Skeletal muscle tissue (tissue), 3 donors: ENCODE measurements at regions not wholly inside any gene's neighbourhood (a gene's known extent, or its start where the extent isn't known, plus 50 kb on each side); places are given as distances from the start of the nearest gene placed in this dataset.

Experiments used
- H3K27ac ChIP-seq: one replicate; pipeline ENCODE4 v1.7.0; 2013; ENCODE audit warnings: mild to moderate bottlenecking, low read depth, low read length, inconsistent platforms
- H3K27me3 ChIP-seq, 3 donors: one replicate each; pipeline ENCODE4 v1.7.0; 2013; ENCODE audit warnings: low read length in 3 of 3; ENCODE audit not compliant: control insufficient read depth in 3 of 3, insufficient read depth in 3 of 3
- H3K36me3 ChIP-seq, 3 donors: one replicate each; pipeline ENCODE4 v1.7.0; 2013; ENCODE audit warnings: low read length in 3 of 3; ENCODE audit not compliant: control insufficient read depth in 3 of 3, insufficient read depth in 3 of 3
- H3K4me1 ChIP-seq, 3 donors: one replicate each; pipeline ENCODE4 v1.7.0; 2013; ENCODE audit warnings: low read length in 3 of 3, mild to moderate bottlenecking in 3 of 3; ENCODE audit not compliant: control insufficient read depth in 3 of 3, insufficient read depth in 3 of 3
- H3K4me3 ChIP-seq, 3 donors: one replicate each; pipeline ENCODE4 v1.7.0; 2013; ENCODE audit warnings: low read length in 3 of 3
- H3K9ac ChIP-seq, 3 donors: one replicate each; pipeline ENCODE4 v1.7.0; 2013; ENCODE audit warnings: low read length in 3 of 3, mild to moderate bottlenecking in 3 of 3, moderate library complexity in 2 of 3, low read depth in 1 of 3
- H3K9me3 ChIP-seq, 3 donors: one replicate each; pipeline ENCODE4 v1.7.0; 2013; ENCODE audit warnings: low read length in 3 of 3; ENCODE audit not compliant: control insufficient read depth in 3 of 3
- donor health status: Osteomylitis.

DNA sequence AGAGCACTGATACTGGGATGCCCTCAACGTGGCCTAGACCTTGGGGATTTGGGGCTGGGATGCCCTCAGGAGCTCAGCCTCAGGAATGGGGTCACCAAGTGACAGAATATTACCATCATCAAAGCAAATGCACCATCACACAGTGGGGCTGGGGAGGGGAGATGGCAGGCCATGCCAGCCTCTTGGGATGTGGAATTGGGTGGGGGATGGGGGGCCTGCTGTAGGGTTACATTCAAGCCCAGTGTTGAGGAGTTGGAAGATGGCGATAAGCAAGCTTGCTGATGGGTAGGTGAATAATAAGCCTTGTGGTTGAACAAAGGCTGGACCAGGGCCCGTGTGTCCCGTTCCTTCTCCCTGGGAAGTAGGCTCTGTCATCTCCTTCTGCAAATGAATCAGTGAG lies 69.1 kb upstream of the GPR12 start:
- no peak overlapping the region for H3K4me3 ChIP-seq
- H3K4me1 ChIP-seq, result no peaks in the 10 kb centered on the region
- no peaks in the 10 kb centered on the region for H3K36me3 ChIP-seq
- peaks cover 0 to 5% (median 0%) of the 10 kb centered on the region in 3 donors for H3K27me3 ChIP-seq
- no peak overlapping the region for H3K9ac ChIP-seq
- H3K27ac ChIP-seq, result no peak overlapping the region
- H3K9me3 ChIP-seq, result no peaks in the 10 kb centered on the region

DNA sequence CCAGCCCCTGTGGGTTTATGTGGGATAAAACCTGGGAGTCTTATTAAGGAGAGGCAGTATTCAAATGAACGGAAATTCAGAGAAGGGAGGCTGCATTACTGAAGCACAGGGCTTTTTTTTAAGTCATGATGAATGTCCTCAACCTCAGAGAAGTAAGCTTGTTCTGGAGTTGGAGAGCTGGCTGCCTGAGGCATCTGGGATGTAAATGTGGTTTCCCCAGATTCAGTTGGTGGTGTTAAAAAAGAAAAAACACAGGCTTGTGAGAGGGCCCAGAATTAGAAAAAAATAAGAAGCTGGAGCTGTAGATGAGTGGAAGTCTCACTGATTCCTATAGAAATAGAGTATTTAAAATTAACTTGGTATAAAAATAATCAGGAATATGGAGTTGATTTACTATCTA lies 64.0 kb upstream of the GPR12 start:
- no peak overlapping the region for H3K4me3 ChIP-seq
- H3K9ac ChIP-seq, result no peak overlapping the region
- H3K27ac ChIP-seq, result no peak overlapping the region
- H3K36me3 ChIP-seq, result no peaks in the 10 kb centered on the region
- H3K27me3 ChIP-seq, result no peaks in the 10 kb centered on the region
- no peaks in the 10 kb centered on the region for H3K9me3 ChIP-seq
- H3K4me1 ChIP-seq, result no peaks in the 10 kb centered on the region

DNA sequence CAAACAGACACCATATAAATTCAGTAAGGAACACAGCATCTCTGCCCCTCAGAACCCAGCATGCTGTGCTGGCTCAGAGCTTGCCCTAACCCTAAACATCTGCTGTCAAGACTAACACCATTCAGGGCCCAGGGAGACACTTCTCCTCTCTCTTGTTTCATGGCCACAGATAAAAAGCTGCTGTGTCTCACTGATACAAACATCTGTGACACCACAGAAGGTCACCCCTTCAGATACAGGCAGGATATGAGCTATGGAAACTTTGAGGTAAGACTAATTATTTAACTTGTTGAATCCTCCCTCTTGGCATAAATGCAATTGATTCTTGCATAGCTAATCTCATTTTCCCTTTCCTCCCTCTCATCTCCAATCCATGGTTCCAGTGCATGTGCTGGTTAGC lies 61.6 kb upstream of the GPR12 start:
- H3K4me3 ChIP-seq, result no peak overlapping the region
- no peaks in the 10 kb centered on the region for H3K4me1 ChIP-seq
- H3K27me3 ChIP-seq, result no peaks in the 10 kb centered on the region
- H3K27ac ChIP-seq, result no peak overlapping the region
- no peaks in the 10 kb centered on the region for H3K36me3 ChIP-seq
- no peaks in the 10 kb centered on the region for H3K9me3 ChIP-seq
- no peak overlapping the region for H3K9ac ChIP-seq

GRCh38 chr13:26821672-26822071 lies 61.1 kb upstream of the GPR12 start:
- H3K27me3 ChIP-seq, result no peaks in the 10 kb centered on the region
- no peak overlapping the region for H3K4me3 ChIP-seq
- H3K27ac ChIP-seq, result no peak overlapping the region
- no peaks in the 10 kb centered on the region for H3K4me1 ChIP-seq
- H3K9me3 ChIP-seq, result no peaks in the 10 kb centered on the region
- H3K9ac ChIP-seq, result no peak overlapping the region
- no peaks in the 10 kb centered on the region for H3K36me3 ChIP-seq

GRCh38 chr13:26820871-26821270 lies 60.3 kb upstream of the GPR12 start:
- no peaks in the 10 kb centered on the region for H3K9me3 ChIP-seq
- no peaks in the 10 kb centered on the region for H3K36me3 ChIP-seq
- H3K4me3 ChIP-seq, result no peak overlapping the region
- no peak overlapping the region for H3K9ac ChIP-seq
- H3K4me1 ChIP-seq, result no peaks in the 10 kb centered on the region
- H3K27ac ChIP-seq, result no peak overlapping the region
- peaks cover 0 to 6% (median 0%) of the 10 kb centered on the region in 3 donors for H3K27me3 ChIP-seq

GRCh38 chr13:26819046-26819445 lies 58.5 kb upstream of the GPR12 start:
- Histone ChIP-seq H3K9me3 (no peaks in the 10 kb centered on the region), H3K4me3 (no peak overlapping the region), H3K27ac (no peak overlapping the region), H3K36me3 (no peaks in the 10 kb centered on the region), H3K4me1 (no peaks in the 10 kb centered on the region), H3K9ac (no peak overlapping the region), H3K27me3 (peaks cover 0 to 8% (median 0%) of the 10 kb centered on the region in 3 donors)

DNA sequence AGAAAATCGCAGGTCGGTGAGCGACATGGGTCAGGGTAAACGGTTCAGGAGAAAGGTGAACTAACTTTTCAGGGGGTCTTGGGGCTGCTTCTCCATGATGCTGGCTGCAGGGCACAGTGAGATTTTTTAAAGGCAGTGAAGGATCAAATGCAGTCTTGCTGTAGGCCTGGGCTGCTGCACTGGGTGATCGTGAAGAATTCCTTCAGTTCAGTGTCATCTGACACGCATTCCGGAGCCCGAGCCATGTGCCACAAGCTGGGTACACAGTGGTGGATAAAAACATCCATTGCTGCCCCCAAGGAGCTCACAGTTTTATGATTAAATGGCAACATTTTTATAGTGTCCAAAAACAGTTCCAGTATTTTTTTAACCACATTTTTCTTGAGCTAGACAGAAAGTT lies 56.3 kb upstream of the GPR12 start:
- Histone ChIP-seq H3K9me3 (no peaks in the 10 kb centered on the region), H3K4me1 (no peaks in the 10 kb centered on the region), H3K9ac (no peak overlapping the region), H3K27ac (no peak overlapping the region), H3K36me3 (no peaks in the 10 kb centered on the region), H3K4me3 (no peak overlapping the region), H3K27me3 (peaks cover 0 to 8% (median 0%) of the 10 kb centered on the region in 3 donors)

GRCh38 chr13:26813980-26814348 lies 53.4 kb upstream of the GPR12 start:
- no peaks in the 10 kb centered on the region for H3K9me3 ChIP-seq
- H3K4me1 ChIP-seq, result no peaks in the 10 kb centered on the region
- peaks cover 0 to 8% (median 3%) of the 10 kb centered on the region in 3 donors for H3K27me3 ChIP-seq
- H3K9ac ChIP-seq, result no peak overlapping the region
- no peaks in the 10 kb centered on the region for H3K36me3 ChIP-seq
- no peak overlapping the region for H3K27ac ChIP-seq
- no peak overlapping the region for H3K4me3 ChIP-seq

- Histone ChIP-seq H3K4me1 (no peaks in the 10 kb centered on the region), H3K27me3 (peaks cover 0 to 8% (median 3%) of the 10 kb centered on the region in 3 donors), H3K4me3 (no peak overlapping the region), H3K27ac (no peak overlapping the region), H3K9ac (no peak overlapping the region), H3K9me3 (no peaks in the 10 kb centered on the region), H3K36me3 (no peaks in the 10 kb centered on the region)
Measured at GRCh38 chr13:26813321-26813979, 52.9 kb upstream of the GPR12 start.

DNA sequence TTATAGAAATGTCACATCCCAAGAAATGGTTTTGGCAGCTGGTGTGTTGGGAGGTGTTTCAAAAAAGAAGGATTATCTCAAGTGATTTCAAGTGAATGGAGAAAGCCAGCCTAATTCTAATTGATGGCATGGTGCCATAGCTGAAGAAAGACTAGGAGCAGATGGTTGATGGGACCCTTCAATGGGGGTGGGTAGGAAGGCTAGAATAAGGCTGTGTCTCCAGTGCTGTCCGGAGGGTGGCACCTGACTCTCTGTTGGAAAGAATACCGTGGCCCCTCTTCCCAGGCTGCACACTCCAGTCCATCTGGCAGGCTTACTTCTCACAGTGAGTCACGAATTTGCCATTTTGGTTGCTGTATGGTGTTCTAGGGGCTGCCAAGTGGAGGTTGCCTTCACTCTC lies 51.0 kb upstream of the GPR12 start:
- Histone ChIP-seq H3K36me3 (no peaks in the 10 kb centered on the region), H3K9ac (no peak overlapping the region), H3K9me3 (no peaks in the 10 kb centered on the region), H3K27ac (no peak overlapping the region), H3K4me3 (no peak overlapping the region), H3K4me1 (no peaks in the 10 kb centered on the region), H3K27me3 (peaks cover 0 to 8% (median 3%) of the 10 kb centered on the region in 3 donors)
